RPMI7951 (cell line): ENCODE measurements at regions not wholly inside any gene's neighbourhood (a gene's known extent, or its start where the extent isn't known, plus 50 kb on each side); places are given as distances from the start of the nearest gene placed in this dataset.
A peak's percentile ranks its signal among the peaks of the same experiment; 100 is the strongest.

Source experiments
- DNase-seq: peaks from one replicate; pipeline ENCODE4 v3.0.0-alpha.2; 2012; ENCODE audit warnings: low read depth

- DNase-seq: peak; percentile 71
Observed at GRCh38 chr5:125835293-125836172, 587.7 kb upstream of the GRAMD2B start.

DNA sequence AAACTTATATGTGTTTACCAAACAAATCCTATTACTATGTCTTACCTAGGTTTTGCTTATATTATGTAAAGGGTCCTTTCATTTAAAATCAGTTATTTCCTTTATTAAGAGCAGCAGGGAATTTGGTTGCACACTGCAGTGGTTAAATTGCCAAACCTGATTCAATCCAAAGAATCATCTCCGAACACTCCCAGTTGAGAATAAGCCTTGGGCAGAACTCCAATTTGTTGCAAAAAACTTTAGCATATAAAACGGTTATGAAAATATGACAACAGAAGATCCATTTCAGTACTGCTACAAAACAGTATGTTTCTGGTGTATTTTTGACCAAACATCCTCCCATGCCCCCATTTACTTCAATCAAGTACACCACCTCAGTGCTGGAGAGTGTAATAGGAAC is 587.0 kb upstream of the GRAMD2B start:
- no peak for DNase-seq

- DNase-seq: no peak
Observed at GRCh38 chr5:125837866-125838265, 585.3 kb upstream of the GRAMD2B start.

- DNase-seq: no peak
Observed at GRCh38 chr5:125847561-125847960, 575.6 kb upstream of the GRAMD2B start.

GRCh38 chr5:125848751-125849150 is 574.5 kb upstream of the GRAMD2B start:
- peak; percentile 33 for DNase-seq

GRCh38 chr5:125856949-125857348 is 566.3 kb upstream of the GRAMD2B start:
- no peak for DNase-seq

GRCh38 chr5:125863579-125863978 is 559.6 kb upstream of the GRAMD2B start:
- no peak for DNase-seq

DNA sequence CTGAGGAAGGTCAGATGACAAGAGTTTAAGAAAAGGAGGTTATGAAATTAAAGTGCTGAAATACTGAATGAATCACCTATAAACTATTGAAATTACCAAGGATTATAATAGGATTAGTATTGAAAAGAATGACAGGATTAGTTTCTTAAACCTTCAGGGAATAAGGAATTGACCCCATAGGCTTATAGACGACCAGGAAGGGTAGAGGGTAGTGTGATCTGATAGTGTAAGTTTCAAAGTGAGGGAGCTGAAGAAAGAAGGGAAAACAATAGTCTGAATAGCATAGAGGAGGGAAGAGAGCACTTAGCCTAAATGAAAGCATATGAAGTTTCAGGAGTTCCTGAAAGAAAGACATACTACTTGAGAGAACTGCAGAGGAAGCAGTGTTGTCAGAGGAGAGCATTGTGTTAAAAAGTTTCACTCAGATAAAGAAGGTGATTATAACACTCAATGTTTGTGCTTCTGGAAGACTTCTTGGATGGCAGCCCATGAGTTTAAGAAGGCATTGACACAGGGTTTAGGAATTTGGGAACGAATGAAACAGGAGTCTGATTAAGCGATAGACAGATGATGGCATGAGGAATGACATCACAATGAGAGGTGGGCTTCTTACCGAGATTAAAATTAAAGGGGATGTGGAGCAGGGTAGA is 557.9 kb upstream of the GRAMD2B start:
- peak; percentile 47 for DNase-seq

GRCh38 chr5:125868036-125868435 is 555.2 kb upstream of the GRAMD2B start:
- DNase-seq: no peak

DNA sequence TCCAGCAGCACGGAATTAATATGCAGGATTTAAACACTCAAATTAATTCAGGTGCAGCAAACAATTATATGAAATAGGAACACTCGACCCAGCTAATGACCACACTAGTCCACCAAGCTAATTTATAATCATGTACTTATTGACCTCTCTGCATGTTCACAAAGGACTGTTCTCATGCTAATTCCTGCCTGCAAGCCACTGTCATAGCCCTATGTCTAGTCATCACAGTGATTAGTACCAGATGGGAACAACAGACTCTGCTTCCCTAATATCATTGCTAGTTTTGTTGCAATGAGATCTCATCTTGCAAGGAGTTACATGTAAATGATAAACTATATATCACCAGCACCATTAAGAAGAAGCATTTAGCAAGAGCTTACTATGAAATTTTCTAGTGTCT is 553.0 kb upstream of the GRAMD2B start:
- DNase-seq: peak; percentile 80

DNA sequence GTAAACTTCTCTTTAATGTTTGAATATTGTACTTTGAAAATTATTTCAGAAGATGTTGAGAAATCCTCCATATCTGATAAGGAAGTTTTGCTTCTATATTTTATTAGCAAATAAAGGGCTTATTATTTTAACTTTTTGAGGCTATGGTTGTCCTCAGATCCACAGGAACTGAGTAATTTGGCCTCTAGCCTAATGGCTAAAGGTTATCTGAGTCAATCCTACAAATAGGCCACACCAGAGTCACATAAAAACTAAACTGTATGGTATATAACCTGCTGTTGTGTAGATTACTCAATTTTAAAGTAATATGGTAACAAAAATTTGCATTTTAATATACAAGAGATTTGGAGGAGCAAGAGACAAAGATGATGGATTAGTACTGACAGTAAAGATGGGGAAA is 549.2 kb upstream of the GRAMD2B start:
- peak; percentile 57 for DNase-seq

DNA sequence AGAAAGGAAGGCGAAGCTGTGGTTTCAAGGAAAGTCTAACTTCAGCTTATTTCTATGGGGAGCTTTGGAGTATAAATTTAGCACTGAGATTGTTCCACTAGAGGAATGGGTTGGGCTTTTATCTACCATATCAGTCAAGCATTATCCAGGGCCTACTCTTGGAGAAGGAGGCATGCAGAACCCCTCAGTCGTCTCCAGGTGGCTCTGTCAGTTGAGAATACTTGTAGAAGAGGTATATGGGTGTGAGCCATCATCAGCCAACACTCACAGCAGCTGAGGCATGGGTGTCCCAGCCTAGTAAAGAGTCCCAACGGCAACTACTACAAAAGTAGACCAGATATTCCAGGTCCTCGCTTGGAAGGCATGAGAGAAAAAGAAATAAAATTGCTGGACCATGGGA is 548.5 kb upstream of the GRAMD2B start:
- peak; percentile 21 for DNase-seq

DNA sequence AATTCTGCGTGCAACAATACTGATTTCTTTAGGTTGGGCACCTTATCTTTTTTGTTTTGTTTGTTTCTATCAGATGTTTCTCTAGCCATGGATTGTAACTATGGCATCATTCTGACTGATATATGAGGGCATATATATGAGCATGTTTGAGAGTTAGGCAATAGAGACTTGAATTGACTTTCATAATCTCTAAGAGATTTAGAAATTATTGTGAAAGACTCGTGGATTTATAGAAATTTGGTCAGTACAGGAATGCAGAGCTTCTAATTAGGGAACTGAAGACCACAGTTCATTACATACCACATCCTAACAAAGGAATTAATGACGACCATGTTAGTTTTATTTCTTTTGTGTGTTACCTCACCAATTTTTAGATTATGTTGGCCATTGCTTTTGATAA is 546.0 kb upstream of the GRAMD2B start:
- no peak for DNase-seq

GRCh38 chr5:125882061-125882460 is 541.1 kb upstream of the GRAMD2B start:
- no peak for DNase-seq

GRCh38 chr5:125883223-125883622 is 540.0 kb upstream of the GRAMD2B start:
- DNase-seq: no peak

DNA sequence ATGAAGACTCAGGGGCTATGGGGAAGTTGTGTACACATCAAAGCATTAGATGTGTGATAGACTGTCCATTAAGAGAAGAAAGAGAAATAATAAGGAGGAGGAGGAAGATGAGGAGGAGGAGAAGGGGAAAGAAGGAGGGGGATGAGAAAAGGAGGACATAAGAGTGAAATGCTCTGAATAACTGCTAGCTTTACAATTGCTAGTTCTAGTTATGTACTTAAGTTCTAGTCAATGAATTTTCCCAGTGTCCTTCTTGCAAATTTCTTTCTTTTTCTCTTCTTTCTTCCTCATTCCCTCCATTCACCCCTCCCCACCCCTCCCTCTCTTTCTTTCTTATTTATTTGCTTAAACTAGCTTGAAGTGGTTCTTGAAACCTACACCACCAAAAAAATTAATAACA is 534.9 kb upstream of the GRAMD2B start:
- no peak for DNase-seq

GRCh38 chr5:125890511-125890931 is 532.7 kb upstream of the GRAMD2B start:
- DNase-seq: peak; percentile 78

GRCh38 chr5:125891061-125891725 is 532.0 kb upstream of the GRAMD2B start:
- peak; percentile 53 for DNase-seq

DNA sequence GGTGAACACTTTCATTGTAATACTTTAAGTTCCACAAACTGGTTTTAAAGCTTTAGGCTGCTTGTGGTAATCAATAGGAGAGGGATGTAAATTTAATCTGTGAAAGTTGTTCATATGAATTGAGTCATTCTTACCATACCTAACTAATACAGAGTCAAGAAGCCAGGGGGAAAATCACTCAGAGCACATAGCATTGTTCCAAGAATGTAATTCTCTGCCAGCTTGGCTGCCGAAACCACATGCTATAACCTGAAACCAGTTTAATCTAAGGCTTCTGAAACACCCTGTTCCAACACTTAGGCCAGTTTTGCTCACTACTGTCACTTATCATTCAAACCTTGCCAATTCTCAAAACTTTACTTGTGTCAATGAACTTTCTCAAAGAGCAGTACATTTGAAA is 528.8 kb upstream of the GRAMD2B start:
- peak; percentile 53 for DNase-seq

GRCh38 chr5:125896368-125896767 is 526.8 kb upstream of the GRAMD2B start:
- DNase-seq: no peak

DNA sequence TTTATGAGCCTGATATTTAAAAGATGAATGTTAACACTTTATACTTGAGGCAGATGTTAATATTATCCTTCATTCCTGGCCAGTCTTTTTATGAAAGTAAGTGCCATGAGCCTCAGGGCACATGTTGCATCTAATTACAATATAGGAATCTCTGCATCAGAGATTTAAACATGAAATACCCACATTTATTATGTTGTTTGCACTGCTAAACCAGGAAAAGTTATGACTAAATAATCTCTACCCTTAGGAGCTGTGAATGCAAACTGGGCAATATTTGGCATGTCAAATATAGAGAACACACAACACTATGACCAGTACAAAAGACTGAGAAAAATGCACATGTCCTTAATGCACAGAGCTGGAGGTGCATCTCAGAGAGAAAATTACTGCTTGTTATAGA is 526.1 kb upstream of the GRAMD2B start:
- DNase-seq: no peak

GRCh38 chr5:125898851-125899405 is 524.3 kb upstream of the GRAMD2B start:
- no peak for DNase-seq
